ENCODE measurements at regions not wholly inside any gene's neighbourhood (a gene's known extent, or its start where the extent isn't known, plus 50 kb on each side); places are given as distances from the start of the nearest gene placed in this dataset.

DNA sequence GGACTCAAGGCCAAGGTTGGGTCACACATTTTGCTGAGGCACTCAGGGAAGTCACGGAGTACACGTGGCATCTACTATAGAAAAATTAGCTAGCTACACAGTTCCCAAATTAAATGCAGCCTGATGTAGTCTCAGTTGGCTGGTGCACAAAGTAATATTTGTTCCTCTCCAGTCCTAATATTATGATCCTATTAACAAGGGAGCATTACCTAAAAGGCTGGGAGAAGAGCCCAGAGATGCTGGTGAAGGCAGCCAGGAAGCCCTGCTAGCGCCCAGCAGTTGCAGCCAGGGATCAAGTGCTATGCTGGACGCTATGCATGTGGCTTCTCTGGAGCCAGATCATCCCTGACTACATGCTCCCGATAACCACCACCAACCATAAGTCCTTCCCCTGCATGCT, 88.0 kb upstream of the GSC start:
- TF ChIP-seq PPARA (CRISPR knock-in tag; IDR thresholded peaks at IDR 0.05; ENCODE audit: borderline replicate concordance): no peak
- no peak for TF ChIP-seq TOX (CRISPR knock-in tag; IDR thresholded peaks at IDR 0.05; ENCODE audit: borderline replicate concordance)
- no peak for TF ChIP-seq BACH2 (CRISPR knock-in tag; IDR thresholded peaks at IDR 0.05; ENCODE audit: borderline replicate concordance)
- TF ChIP-seq ZFP3 (CRISPR knock-in tag; IDR thresholded peaks at IDR 0.05): no peak
- ATAC-seq: no peak

DNA sequence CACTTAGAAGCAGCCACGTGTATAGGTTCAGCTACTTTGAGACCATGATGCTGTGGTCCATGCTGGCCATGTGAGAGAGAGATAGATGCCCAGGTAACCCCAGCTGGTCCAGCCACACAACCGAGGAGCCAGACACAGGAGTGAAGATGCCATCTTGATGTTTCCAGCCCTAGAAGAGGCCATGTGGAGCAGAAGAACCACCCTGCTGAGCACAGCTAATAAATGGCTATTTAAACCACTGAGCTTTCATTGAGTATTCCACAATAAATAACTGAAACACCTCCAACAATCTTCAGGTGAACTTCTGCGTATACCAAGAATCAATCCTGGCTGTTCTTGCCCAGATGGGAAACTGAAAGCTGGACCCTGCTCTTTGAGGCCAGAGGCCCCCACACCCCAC, 84.0 kb upstream of the GSC start:
- no peak for TF ChIP-seq TCF4 (CRISPR knock-in tag; IDR thresholded peaks at IDR 0.05; ENCODE audit: borderline replicate concordance)
- no peak for TF ChIP-seq SNAI2 (CRISPR knock-in tag; IDR thresholded peaks at IDR 0.05)
- no peak for ATAC-seq

DNA sequence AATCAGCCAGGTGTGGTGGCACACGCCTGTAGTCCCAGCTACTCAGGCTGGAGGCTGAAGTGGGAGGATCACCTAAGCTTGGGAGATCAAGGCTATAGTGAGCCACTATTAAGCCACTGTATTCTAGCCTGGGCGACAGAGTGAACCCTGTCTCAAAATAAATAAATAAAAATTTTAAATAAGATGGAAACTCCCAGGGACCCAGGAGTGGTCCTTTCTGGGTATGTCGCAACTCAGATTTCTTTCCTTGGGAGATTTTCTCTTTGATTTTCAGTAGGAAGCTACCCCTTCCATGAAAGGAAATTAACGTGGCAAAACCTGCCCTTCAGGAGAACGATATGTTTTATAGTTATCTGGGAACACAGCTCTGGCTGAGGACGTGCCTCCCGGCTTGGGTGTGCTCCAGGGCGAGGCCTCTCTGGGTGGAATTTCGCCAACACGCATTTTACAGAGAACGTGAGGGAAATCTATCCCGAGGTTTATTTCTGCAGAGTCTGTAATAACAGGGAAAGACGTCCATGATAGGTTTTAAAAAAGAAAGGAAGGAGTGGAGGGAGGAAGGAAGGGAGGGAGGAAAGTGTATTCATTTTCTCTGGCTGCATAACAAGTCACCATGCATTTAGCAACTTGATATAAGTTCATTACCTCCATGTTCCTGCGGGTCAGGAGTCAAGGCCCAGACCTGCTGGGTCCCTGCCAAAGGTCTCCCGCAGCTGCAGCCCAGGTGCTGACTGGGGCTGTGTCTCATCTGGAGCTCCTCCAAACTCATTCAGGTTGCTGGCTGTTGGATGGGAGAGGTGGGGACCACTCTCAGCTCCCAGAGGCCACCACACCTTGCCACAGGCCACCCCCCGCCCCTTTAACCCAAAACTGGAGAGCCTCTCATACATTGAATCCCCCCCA, 80.6 kb upstream of the GSC start:
- no peak for ATAC-seq
- TF ChIP-seq ZFP3 (CRISPR knock-in tag; IDR thresholded peaks at IDR 0.05): no peak
- TF ChIP-seq ZFP30 (CRISPR knock-in tag; IDR thresholded peaks at IDR 0.05): no peak
- no peak for TF ChIP-seq BACH2 (CRISPR knock-in tag; IDR thresholded peaks at IDR 0.05; ENCODE audit: borderline replicate concordance)
- TF ChIP-seq, protein P1, sequence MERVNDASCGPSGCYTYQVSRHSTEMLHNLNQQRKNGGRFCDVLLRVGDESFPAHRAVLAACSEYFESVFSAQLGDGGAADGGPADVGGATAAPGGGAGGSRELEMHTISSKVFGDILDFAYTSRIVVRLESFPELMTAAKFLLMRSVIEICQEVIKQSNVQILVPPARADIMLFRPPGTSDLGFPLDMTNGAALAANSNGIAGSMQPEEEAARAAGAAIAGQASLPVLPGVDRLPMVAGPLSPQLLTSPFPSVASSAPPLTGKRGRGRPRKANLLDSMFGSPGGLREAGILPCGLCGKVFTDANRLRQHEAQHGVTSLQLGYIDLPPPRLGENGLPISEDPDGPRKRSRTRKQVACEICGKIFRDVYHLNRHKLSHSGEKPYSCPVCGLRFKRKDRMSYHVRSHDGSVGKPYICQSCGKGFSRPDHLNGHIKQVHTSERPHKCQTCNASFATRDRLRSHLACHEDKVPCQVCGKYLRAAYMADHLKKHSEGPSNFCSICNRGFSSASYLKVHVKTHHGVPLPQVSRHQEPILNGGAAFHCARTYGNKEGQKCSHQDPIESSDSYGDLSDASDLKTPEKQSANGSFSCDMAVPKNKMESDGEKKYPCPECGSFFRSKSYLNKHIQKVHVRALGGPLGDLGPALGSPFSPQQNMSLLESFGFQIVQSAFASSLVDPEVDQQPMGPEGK (CRISPR knock-in tag; IDR thresholded peaks at IDR 0.05; ENCODE audit: borderline replicate concordance): no peak
- TF ChIP-seq TOX (CRISPR knock-in tag; IDR thresholded peaks at IDR 0.05; ENCODE audit: borderline replicate concordance): no peak
- no peak for TF ChIP-seq GLIS3 (CRISPR knock-in tag; IDR thresholded peaks at IDR 0.05)
- no peak for TF ChIP-seq OSR1 (CRISPR knock-in tag; IDR thresholded peaks at IDR 0.05)
- TF ChIP-seq, protein P2, sequence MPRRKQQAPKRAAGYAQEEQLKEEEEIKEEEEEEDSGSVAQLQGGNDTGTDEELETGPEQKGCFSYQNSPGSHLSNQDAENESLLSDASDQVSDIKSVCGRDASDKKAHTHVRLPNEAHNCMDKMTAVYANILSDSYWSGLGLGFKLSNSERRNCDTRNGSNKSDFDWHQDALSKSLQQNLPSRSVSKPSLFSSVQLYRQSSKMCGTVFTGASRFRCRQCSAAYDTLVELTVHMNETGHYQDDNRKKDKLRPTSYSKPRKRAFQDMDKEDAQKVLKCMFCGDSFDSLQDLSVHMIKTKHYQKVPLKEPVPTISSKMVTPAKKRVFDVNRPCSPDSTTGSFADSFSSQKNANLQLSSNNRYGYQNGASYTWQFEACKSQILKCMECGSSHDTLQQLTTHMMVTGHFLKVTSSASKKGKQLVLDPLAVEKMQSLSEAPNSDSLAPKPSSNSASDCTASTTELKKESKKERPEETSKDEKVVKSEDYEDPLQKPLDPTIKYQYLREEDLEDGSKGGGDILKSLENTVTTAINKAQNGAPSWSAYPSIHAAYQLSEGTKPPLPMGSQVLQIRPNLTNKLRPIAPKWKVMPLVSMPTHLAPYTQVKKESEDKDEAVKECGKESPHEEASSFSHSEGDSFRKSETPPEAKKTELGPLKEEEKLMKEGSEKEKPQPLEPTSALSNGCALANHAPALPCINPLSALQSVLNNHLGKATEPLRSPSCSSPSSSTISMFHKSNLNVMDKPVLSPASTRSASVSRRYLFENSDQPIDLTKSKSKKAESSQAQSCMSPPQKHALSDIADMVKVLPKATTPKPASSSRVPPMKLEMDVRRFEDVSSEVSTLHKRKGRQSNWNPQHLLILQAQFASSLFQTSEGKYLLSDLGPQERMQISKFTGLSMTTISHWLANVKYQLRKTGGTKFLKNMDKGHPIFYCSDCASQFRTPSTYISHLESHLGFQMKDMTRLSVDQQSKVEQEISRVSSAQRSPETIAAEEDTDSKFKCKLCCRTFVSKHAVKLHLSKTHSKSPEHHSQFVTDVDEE (CRISPR knock-in tag; IDR thresholded peaks at IDR 0.05): no peak

- TF ChIP-seq SNAI2 (CRISPR knock-in tag; IDR thresholded peaks at IDR 0.05): no peak
- no peak for TF ChIP-seq ISL1 (CRISPR knock-in tag; IDR thresholded peaks at IDR 0.05)
- no peak for TF ChIP-seq GLIS3 (CRISPR knock-in tag; IDR thresholded peaks at IDR 0.05)
- TF ChIP-seq CSDC2 (CRISPR knock-in tag; IDR thresholded peaks at IDR 0.05): no peak
- TF ChIP-seq, protein P3, sequence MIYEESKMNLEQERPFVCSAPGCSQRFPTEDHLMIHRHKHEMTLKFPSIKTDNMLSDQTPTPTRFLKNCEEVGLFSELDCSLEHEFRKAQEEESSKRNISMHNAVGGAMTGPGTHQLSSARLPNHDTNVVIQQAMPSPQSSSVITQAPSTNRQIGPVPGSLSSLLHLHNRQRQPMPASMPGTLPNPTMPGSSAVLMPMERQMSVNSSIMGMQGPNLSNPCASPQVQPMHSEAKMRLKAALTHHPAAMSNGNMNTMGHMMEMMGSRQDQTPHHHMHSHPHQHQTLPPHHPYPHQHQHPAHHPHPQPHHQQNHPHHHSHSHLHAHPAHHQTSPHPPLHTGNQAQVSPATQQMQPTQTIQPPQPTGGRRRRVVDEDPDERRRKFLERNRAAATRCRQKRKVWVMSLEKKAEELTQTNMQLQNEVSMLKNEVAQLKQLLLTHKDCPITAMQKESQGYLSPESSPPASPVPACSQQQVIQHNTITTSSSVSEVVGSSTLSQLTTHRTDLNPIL (CRISPR knock-in tag; IDR thresholded peaks at IDR 0.05; ENCODE audit: low read depth): no peak
- TF ChIP-seq PPARA (CRISPR knock-in tag; IDR thresholded peaks at IDR 0.05; ENCODE audit: borderline replicate concordance): no peak
- no peak for TF ChIP-seq TOX (CRISPR knock-in tag; IDR thresholded peaks at IDR 0.05; ENCODE audit: borderline replicate concordance)
- no peak for TF ChIP-seq ZNF70 (CRISPR knock-in tag; IDR thresholded peaks at IDR 0.05)
- TF ChIP-seq, protein P2 (CRISPR knock-in tag; IDR thresholded peaks at IDR 0.05): no peak
- TF ChIP-seq BACH2 (CRISPR knock-in tag; IDR thresholded peaks at IDR 0.05; ENCODE audit: borderline replicate concordance): no peak
- no peak for TF ChIP-seq ZNF8 (CRISPR knock-in tag; IDR thresholded peaks at IDR 0.05)
- TF ChIP-seq OSR1 (CRISPR knock-in tag; IDR thresholded peaks at IDR 0.05): no peak
- no peak for TF ChIP-seq ZFP3 (CRISPR knock-in tag; IDR thresholded peaks at IDR 0.05)
- TF ChIP-seq ZFP30 (CRISPR knock-in tag; IDR thresholded peaks at IDR 0.05): no peak
- no peak for TF ChIP-seq TCF4 (CRISPR knock-in tag; IDR thresholded peaks at IDR 0.05; ENCODE audit: borderline replicate concordance)
- no peak for TF ChIP-seq POU6F1 (CRISPR knock-in tag; IDR thresholded peaks at IDR 0.05; ENCODE audit: borderline replicate concordance, low read depth)
- ATAC-seq: no peak; the same call in 2 of the 3 replicates
These were observed 74.8 kb upstream of the GSC start for GRCh38 chr14:94844593-94845152.
